ENCODE measurements at regions not wholly inside any gene's neighbourhood (a gene's known extent, or its start where the extent isn't known, plus 50 kb on each side); places are given as distances from the start of the nearest gene placed in this dataset.

DNA sequence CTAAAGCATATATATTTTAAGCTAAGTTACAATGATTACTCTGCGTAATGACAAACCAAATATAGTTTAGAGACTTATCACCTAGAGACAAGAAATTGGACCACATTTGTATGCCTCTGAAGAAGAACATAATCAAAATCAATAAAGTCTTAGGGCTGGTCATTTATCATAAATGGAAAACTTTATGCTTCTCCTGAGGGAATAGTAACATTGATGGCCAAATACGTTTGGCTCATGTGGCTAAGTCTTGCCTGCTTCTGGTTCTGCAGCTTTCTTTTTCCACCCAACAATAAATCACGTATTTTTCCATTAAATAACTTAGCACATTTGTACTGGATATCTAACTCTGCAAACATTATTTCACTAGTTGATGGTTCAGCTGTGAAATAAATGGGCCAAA, 458.4 kb downstream of the SLITRK1 start:
- Mint-ChIP-seq H3K27ac (no peak overlapping the region), H3K4me3 (no peak overlapping the region), H3K4me1 (no peaks in the 10 kb centered on the region), H3K27me3 (no peaks in the 10 kb centered on the region), H3K9me3 (ENCODE audit: insufficient read depth) (peaks cover 5% of the 10 kb centered on the region)
- H3K4me2 ChIP-seq (replicated peaks; ENCODE audit: low read depth, low read length, poor library complexity, severe bottlenecking) = no peak overlapping the region
- H3K36me3 ChIP-seq (replicated peaks in 1 of 2; ENCODE audit: control extremely low read depth in 1 of 2, control insufficient read depth in 1 of 2, extremely low read depth in 1 of 2, insufficient read depth in 2 of 2, low read length in 1 of 2) = no peaks in the 10 kb centered on the region
- no peak overlapping the region for H3K27ac ChIP-seq (ENCODE audit: low read length in 2 of 2)
- no CpG with 5 or more reads among the region's 3 CpGs for WGBS (ENCODE audit: insufficient coverage)
- no peak overlapping the region for H3K9ac ChIP-seq (ENCODE audit: low read length)
- H2AFZ ChIP-seq (ENCODE audit: insufficient read depth, low read depth, low read length, poor library complexity, severe bottlenecking) = no peak overlapping the region
- TF ChIP-seq EZH2 (IDR thresholded peaks at IDR 0.05; ENCODE audit: borderline replicate concordance, insufficient read depth, low read depth, low read length, poor library complexity, severe bottlenecking) = no peak
- TF ChIP-seq, protein P1, sequence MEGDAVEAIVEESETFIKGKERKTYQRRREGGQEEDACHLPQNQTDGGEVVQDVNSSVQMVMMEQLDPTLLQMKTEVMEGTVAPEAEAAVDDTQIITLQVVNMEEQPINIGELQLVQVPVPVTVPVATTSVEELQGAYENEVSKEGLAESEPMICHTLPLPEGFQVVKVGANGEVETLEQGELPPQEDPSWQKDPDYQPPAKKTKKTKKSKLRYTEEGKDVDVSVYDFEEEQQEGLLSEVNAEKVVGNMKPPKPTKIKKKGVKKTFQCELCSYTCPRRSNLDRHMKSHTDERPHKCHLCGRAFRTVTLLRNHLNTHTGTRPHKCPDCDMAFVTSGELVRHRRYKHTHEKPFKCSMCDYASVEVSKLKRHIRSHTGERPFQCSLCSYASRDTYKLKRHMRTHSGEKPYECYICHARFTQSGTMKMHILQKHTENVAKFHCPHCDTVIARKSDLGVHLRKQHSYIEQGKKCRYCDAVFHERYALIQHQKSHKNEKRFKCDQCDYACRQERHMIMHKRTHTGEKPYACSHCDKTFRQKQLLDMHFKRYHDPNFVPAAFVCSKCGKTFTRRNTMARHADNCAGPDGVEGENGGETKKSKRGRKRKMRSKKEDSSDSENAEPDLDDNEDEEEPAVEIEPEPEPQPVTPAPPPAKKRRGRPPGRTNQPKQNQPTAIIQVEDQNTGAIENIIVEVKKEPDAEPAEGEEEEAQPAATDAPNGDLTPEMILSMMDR (IDR thresholded peaks at IDR 0.05) = no peak
- no peaks in the 10 kb centered on the region for H3K4me1 ChIP-seq (ENCODE audit: control insufficient read depth in 2 of 2, insufficient read depth in 2 of 2, low read length in 2 of 2)
- no peak for DNase-seq
- ChIA-PET CTCF (no interaction called here), POLR2A (no interaction called here)
- no peak for ATAC-seq (ENCODE audit: low read depth)
- H3K27me3 ChIP-seq (replicated peaks in 1 of 4; ENCODE audit: control extremely low read depth in 1 of 4, control insufficient read depth in 3 of 4, insufficient read depth in 4 of 4, low read length in 3 of 4) = no peaks in the 10 kb centered on the region
- no peak overlapping the region for H3K4me3 ChIP-seq (ENCODE audit: control extremely low read depth in 1 of 5, extremely low read depth in 1 of 5, insufficient read depth in 1 of 5, low read depth in 2 of 5, low read length in 4 of 5)
- H4K20me1 ChIP-seq (ENCODE audit: control insufficient read depth, insufficient read depth, low read length, poor library complexity, severe bottlenecking) = no peaks in the 10 kb centered on the region
- intact Hi-C loops (cut with micrococcal nuclease) = no loop called here
- peaks cover 0 to 3% (median 2%) of the 10 kb centered on the region in 3 donors for H3K9me3 ChIP-seq (ENCODE audit: control extremely low read depth in 1 of 3, control insufficient read depth in 2 of 3, insufficient read depth in 1 of 3, low read length in 2 of 3)
- no peaks in the 10 kb centered on the region for H3K79me2 ChIP-seq (ENCODE audit: control insufficient read depth, insufficient read depth, low read length)

DNA sequence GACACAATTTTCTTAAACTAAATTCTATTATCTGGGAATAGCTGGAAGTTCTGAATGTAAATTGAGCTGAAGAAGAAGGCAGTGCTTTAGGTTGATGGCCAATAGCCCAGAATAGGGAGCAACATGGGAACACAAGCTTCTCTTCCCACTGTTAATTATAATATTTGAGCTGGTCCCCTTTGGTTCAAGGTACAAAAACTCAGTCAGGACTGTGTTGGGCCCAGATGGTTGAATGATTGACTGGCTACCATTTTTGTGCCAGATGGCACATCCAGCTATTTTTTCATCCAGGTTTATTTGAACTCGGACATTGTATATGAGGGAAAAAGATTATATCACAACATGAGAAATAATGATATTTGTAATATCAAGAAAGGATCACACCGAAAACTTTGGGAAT, 458.9 kb downstream of the SLITRK1 start:
- H3K27me3 Mint-ChIP-seq = no peaks in the 10 kb centered on the region
- no CpG with 5 or more reads among the region's 2 CpGs for WGBS (ENCODE audit: insufficient coverage)
- intact Hi-C loops (cut with micrococcal nuclease) = no loop called here
- H3K4me2 ChIP-seq (replicated peaks; ENCODE audit: low read depth, low read length, poor library complexity, severe bottlenecking) = no peak overlapping the region
- H3K79me2 ChIP-seq (ENCODE audit: control insufficient read depth, insufficient read depth, low read length) = no peaks in the 10 kb centered on the region
- ATAC-seq (ENCODE audit: low read depth) = no peak
- H3K36me3 ChIP-seq (replicated peaks in 1 of 2; ENCODE audit: control extremely low read depth in 1 of 2, control insufficient read depth in 1 of 2, extremely low read depth in 1 of 2, insufficient read depth in 2 of 2, low read length in 1 of 2) = no peaks in the 10 kb centered on the region
- H3K27ac ChIP-seq (ENCODE audit: low read length in 2 of 2) = no peak overlapping the region
- no peaks in the 10 kb centered on the region for H4K20me1 ChIP-seq (ENCODE audit: control insufficient read depth, insufficient read depth, low read length, poor library complexity, severe bottlenecking)
- H3K9me3 Mint-ChIP-seq (ENCODE audit: insufficient read depth) = peaks cover 5% of the 10 kb centered on the region
- no peak overlapping the region for H3K9ac ChIP-seq (ENCODE audit: low read length)
- CTCF ChIA-PET = no interaction called here
- no peaks in the 10 kb centered on the region for H3K27me3 ChIP-seq (replicated peaks in 1 of 4; ENCODE audit: control extremely low read depth in 1 of 4, control insufficient read depth in 3 of 4, insufficient read depth in 4 of 4, low read length in 3 of 4)
- no peaks in the 10 kb centered on the region for H3K4me1 Mint-ChIP-seq
- no peak overlapping the region for H2AFZ ChIP-seq (ENCODE audit: insufficient read depth, low read depth, low read length, poor library complexity, severe bottlenecking)
- DNase-seq = no peak
- H3K9me3 ChIP-seq (ENCODE audit: control extremely low read depth in 1 of 3, control insufficient read depth in 2 of 3, insufficient read depth in 1 of 3, low read length in 2 of 3) = peaks cover 0 to 3% (median 2%) of the 10 kb centered on the region in 3 donors
- H3K27ac Mint-ChIP-seq = no peak overlapping the region
- TF ChIP-seq EZH2 (IDR thresholded peaks at IDR 0.05; ENCODE audit: borderline replicate concordance, insufficient read depth, low read depth, low read length, poor library complexity, severe bottlenecking) = no peak
- TF ChIP-seq, protein P1 (IDR thresholded peaks at IDR 0.05) = no peak
- no peak overlapping the region for H3K4me3 Mint-ChIP-seq
- no peaks in the 10 kb centered on the region for H3K4me1 ChIP-seq (ENCODE audit: control insufficient read depth in 2 of 2, insufficient read depth in 2 of 2, low read length in 2 of 2)
- POLR2A ChIA-PET = no interaction called here
- no peak overlapping the region for H3K4me3 ChIP-seq (ENCODE audit: control extremely low read depth in 1 of 5, extremely low read depth in 1 of 5, insufficient read depth in 1 of 5, low read depth in 2 of 5, low read length in 4 of 5)
